Duodenal mucosa (tissue), 2 donors: ENCODE measurements at regions not wholly inside any gene's neighbourhood (a gene's known extent, or its start where the extent isn't known, plus 50 kb on each side); places are given as distances from the start of the nearest gene placed in this dataset.

Experiments used
- H3K27ac ChIP-seq: one replicate; pipeline ENCODE4 v1.7.0; 2013; ENCODE audit warnings: low read depth, low read length
- H3K27me3 ChIP-seq, 2 donors: one replicate each; pipeline ENCODE4 v1.7.0; 2013; ENCODE audit warnings: low read length in 2 of 2, control low read depth in 1 of 2; ENCODE audit not compliant: insufficient read depth in 2 of 2, control insufficient read depth in 1 of 2
- H3K36me3 ChIP-seq, 2 donors: one replicate each; pipeline ENCODE4 v1.7.0; 2013; ENCODE audit warnings: low read length in 2 of 2, control low read depth in 1 of 2; ENCODE audit not compliant: insufficient read depth in 2 of 2, control insufficient read depth in 1 of 2
- H3K4me1 ChIP-seq, 2 donors: one replicate each; pipeline ENCODE4 v1.7.0; 2013; ENCODE audit warnings: low read length in 2 of 2, control low read depth in 1 of 2; ENCODE audit not compliant: insufficient read depth in 2 of 2, control insufficient read depth in 1 of 2
- H3K4me3 ChIP-seq, 2 donors: one replicate each; pipeline ENCODE4 v1.7.0; 2013; ENCODE audit warnings: low read length in 2 of 2, low read depth in 1 of 2
- H3K9ac ChIP-seq, 2 donors: one replicate each; pipeline ENCODE4 v1.7.0; 2013; ENCODE audit warnings: low read length in 2 of 2, low read depth in 1 of 2
- H3K9me3 ChIP-seq, 2 donors: one replicate each; pipeline ENCODE4 v1.7.0; 2013; ENCODE audit warnings: low read length in 2 of 2, control low read depth in 1 of 2; ENCODE audit not compliant: control insufficient read depth in 1 of 2

DNA sequence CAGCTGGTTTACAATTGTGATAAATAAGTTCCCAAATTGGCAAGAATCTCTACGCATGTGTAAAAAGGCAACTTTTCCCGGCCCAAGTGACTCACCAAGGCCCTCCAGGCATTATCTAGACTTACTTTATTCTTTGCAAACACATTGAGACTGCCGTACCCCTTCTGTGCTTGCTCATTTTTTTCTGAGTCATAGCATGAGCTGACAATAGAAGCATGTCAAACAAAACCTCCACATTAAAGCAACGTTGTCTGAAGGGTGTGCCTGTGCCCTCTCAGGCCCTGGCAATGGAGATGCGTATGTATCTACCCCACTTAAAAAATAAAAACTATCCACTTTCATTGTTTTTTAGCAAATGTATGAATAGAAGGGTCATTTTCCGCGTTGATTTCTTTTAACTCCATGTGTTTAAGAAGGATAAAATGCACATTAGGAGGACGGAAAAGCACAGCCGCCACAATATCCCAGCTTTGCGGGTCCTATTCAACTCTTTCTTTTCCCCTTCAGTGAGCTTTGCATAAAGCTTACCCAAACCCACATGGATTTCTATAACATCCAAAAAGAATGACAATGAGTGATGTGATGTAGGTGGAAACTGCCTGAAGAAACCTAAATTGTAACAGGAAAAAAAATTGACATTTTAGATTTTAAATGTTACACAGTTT lies 298.2 kb downstream of the CDCA7 start:
- Histone ChIP-seq H3K9me3 (no peaks in the 10 kb centered on the region), H3K4me3 (no peak overlapping the region), H3K9ac (no peak overlapping the region), H3K36me3 (no peaks in the 10 kb centered on the region), H3K27me3 (no peaks in the 10 kb centered on the region), H3K27ac (no peak overlapping the region), H3K4me1 (peaks cover 0 to 4% of the 10 kb centered on the region in 2 donors)

DNA sequence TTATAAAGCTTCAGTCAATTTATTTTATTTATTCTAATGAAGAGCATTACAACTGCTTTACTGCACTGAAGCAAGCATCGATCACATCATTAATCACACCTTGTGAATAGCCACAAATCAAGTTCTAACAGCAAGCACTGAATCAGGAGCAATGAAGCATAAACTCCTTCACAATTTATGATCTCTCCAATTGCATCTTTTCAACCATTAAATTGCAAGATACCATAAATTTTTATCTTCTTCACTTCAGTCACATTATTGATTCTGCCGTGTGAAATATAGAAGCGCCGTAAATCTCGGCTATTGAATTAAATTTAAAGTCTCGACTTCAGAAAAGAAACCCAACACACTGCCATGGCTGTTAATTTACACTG lies 298.7 kb downstream of the CDCA7 start:
- Histone ChIP-seq H3K27ac (no peak overlapping the region), H3K9ac (no peak overlapping the region), H3K4me3 (no peak overlapping the region), H3K36me3 (no peaks in the 10 kb centered on the region), H3K4me1 (peaks cover 0 to 4% of the 10 kb centered on the region in 2 donors), H3K27me3 (no peaks in the 10 kb centered on the region), H3K9me3 (no peaks in the 10 kb centered on the region)

- no peaks in the 10 kb centered on the region for H3K9me3 ChIP-seq
- no peak overlapping the region for H3K4me3 ChIP-seq
- H3K36me3 ChIP-seq = no peaks in the 10 kb centered on the region
- H3K9ac ChIP-seq = no peak overlapping the region
- no peaks in the 10 kb centered on the region for H3K27me3 ChIP-seq
- H3K4me1 ChIP-seq = peaks cover 0 to 4% of the 10 kb centered on the region in 2 donors
- H3K27ac ChIP-seq = no peak overlapping the region
These were observed 299.7 kb downstream of the CDCA7 start for GRCh38 chr2:173654161-173654895.

DNA sequence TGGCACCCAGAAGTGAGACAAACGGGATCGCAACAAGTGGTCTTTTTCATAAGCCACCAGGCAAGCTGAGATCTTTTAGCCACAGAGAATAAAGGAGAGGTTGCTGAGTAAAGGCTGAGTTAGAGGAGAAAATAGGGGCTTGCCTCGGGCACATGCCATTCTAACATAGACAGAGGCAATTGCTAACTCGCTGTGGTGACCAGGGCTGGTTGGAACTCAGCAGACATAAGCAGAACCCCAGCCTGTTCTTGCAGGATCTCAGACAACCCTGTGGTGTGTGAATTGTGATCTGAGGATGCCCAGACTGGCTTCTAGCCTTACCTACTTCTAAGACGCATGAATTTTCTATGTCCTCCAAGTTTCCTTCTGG lies 300.2 kb downstream of the CDCA7 start:
- no peak overlapping the region for H3K27ac ChIP-seq
- H3K4me3 ChIP-seq = no peak overlapping the region
- H3K36me3 ChIP-seq = no peaks in the 10 kb centered on the region
- peaks cover 0 to 4% of the 10 kb centered on the region in 2 donors for H3K4me1 ChIP-seq
- no peaks in the 10 kb centered on the region for H3K9me3 ChIP-seq
- no peaks in the 10 kb centered on the region for H3K27me3 ChIP-seq
- no peak overlapping the region for H3K9ac ChIP-seq

DNA sequence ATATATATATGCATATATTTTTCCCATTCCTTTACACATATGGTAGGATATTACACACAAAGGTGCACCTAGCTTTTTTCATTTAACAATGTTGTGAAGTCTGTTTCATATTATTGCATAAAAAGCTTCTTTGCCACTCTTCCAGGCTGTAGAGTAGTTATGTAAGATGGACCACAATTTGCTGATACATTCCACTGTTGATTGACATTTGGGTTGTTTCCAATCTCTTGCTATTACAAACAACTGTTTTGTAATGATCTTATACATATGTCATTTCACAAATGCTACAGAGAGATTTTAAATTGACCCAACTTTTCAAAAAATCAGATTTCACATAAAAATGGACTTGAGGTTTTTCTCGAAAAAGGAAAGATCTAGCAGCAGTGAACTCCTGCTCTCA lies 301.4 kb downstream of the CDCA7 start:
- H3K27me3 ChIP-seq = no peaks in the 10 kb centered on the region
- peaks cover 0 to 4% of the 10 kb centered on the region in 2 donors for H3K4me1 ChIP-seq
- H3K9me3 ChIP-seq = no peaks in the 10 kb centered on the region
- no peaks in the 10 kb centered on the region for H3K36me3 ChIP-seq
- no peak overlapping the region for H3K9ac ChIP-seq
- H3K4me3 ChIP-seq = no peak overlapping the region
- no peak overlapping the region for H3K27ac ChIP-seq

DNA sequence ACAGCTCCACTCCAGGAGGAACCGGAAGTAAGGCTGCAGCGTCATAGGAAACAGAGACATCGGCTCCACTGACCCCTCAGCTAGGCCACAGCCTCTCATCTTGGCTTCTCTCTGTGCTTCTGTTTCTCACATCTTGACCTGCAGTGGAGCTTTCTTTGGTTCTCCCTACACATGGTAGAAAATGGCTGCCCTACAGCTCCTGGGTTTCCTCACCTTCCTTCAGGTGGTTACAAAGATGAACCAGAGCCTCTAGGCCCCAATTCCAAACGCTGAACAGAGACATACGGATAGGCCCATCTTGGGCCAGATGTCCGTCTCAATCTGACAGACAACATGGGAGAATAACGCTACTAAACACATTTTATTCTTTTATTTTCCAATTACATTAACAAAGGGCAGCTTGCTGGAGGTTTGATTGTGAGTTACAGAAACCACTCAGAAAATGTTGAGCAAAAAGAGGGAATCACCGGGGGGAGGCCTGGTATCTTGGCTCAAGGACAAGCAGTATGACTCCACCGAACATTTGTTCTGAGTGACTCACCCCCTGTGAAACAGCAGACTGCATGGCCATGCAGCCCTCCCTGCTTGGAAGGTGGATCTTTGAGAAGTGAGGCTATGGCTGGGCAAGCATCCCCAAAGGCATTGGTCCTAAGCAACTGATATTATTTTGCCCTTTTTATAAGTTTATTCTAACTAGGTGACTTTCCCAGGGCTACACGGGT lies 303.5 kb downstream of the CDCA7 start:
- Histone ChIP-seq H3K27me3 (no peaks in the 10 kb centered on the region), H3K9me3 (no peaks in the 10 kb centered on the region), H3K4me1 (peaks cover 0 to under 1% of the 10 kb centered on the region in 2 donors), H3K4me3 (no peak overlapping the region), H3K27ac (no peak overlapping the region), H3K36me3 (no peaks in the 10 kb centered on the region), H3K9ac (no peak overlapping the region)

DNA sequence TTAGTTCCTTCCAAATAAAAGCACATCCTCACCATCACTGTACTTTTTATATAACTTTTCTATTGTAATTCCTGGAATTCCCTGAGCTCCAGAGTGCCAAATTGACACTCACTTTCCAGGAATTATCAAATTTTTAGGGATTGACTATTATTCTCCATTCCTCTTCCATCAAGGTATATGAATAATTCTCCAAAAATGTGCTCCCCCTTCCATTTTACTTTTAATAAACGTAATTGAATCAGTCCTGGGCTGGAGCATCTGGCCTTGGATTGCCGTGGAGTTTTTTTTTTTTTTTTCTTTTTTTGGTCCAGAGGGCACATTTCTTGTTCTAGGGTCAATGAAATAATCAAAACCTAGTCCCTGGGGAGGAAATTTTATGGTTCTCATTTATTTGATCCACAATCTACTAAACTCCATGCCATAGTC lies 304.3 kb downstream of the CDCA7 start:
- no peaks in the 10 kb centered on the region for H3K9me3 ChIP-seq
- no peak overlapping the region for H3K9ac ChIP-seq
- H3K4me1 ChIP-seq = no peaks in the 10 kb centered on the region
- no peaks in the 10 kb centered on the region for H3K27me3 ChIP-seq
- no peaks in the 10 kb centered on the region for H3K36me3 ChIP-seq
- H3K27ac ChIP-seq = no peak overlapping the region
- H3K4me3 ChIP-seq = no peak overlapping the region

- Histone ChIP-seq H3K9ac (no peak overlapping the region), H3K4me1 (no peaks in the 10 kb centered on the region), H3K36me3 (no peaks in the 10 kb centered on the region), H3K4me3 (no peak overlapping the region), H3K27me3 (no peaks in the 10 kb centered on the region), H3K27ac (no peak overlapping the region), H3K9me3 (no peaks in the 10 kb centered on the region)
These were observed 304.8 kb downstream of the CDCA7 start for GRCh38 chr2:173659509-173659908.

DNA sequence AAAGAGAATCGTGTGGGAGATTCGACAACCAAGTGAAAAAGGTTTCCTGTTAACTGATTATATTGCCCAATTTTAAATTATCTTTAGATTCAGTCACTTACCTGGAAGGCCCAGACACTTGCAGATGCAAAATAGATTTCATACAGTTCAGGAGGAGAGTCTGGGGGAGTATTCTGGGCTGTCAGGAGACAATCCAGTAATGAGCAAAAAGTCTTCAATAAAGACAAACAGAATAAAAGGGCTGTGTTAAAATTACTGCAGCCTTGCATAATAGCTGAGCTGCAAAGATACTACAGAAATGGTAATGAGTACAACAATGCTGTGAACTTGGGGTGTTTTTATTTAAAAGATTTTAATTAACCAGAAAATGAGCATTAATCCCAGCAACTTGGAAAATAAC lies 303.6 kb downstream of the SP3 start:
- no peaks in the 10 kb centered on the region for H3K9me3 ChIP-seq
- no peaks in the 10 kb centered on the region for H3K27me3 ChIP-seq
- H3K36me3 ChIP-seq = no peaks in the 10 kb centered on the region
- H3K27ac ChIP-seq = no peak overlapping the region
- H3K4me1 ChIP-seq = no peaks in the 10 kb centered on the region
- no peak overlapping the region for H3K9ac ChIP-seq
- H3K4me3 ChIP-seq = no peak overlapping the region

GRCh38 chr2:173663353-173663752 lies 301.8 kb downstream of the SP3 start:
- H3K9me3 ChIP-seq = no peaks in the 10 kb centered on the region

More at GRCh38 chr2:173663353-173663752, 301.8 kb downstream of the SP3 start:
- Histone ChIP-seq H3K4me3 (no peak overlapping the region), H3K27ac (no peak overlapping the region), H3K9ac (no peak overlapping the region), H3K27me3 (no peaks in the 10 kb centered on the region), H3K36me3 (no peaks in the 10 kb centered on the region), H3K4me1 (no peaks in the 10 kb centered on the region)
